ENCODE measurements at regions not wholly inside any gene's neighbourhood (a gene's known extent, or its start where the extent isn't known, plus 50 kb on each side); places are given as distances from the start of the nearest gene placed in this dataset.

DNA sequence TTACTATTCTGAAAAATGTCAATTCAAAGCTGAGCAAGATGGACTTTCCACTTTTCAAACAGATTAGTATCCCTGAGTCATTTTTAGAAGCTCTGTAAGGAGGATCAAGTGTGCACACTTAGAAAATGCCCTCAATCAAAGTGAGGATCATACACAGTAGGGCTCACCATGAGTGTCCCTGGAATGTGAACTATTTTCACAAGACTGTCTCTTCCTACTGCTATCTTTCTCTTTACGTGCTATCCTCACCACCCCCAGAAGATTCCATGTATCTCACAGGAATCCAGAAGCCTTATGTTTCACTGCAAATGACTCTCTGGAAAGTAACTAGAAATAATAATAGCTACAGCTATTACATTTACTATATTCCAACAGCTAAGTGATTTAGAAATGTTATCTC lies 349.9 kb upstream of the TGFBR2 start:
- TF ChIP-seq, protein P1, sequence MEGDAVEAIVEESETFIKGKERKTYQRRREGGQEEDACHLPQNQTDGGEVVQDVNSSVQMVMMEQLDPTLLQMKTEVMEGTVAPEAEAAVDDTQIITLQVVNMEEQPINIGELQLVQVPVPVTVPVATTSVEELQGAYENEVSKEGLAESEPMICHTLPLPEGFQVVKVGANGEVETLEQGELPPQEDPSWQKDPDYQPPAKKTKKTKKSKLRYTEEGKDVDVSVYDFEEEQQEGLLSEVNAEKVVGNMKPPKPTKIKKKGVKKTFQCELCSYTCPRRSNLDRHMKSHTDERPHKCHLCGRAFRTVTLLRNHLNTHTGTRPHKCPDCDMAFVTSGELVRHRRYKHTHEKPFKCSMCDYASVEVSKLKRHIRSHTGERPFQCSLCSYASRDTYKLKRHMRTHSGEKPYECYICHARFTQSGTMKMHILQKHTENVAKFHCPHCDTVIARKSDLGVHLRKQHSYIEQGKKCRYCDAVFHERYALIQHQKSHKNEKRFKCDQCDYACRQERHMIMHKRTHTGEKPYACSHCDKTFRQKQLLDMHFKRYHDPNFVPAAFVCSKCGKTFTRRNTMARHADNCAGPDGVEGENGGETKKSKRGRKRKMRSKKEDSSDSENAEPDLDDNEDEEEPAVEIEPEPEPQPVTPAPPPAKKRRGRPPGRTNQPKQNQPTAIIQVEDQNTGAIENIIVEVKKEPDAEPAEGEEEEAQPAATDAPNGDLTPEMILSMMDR (conservative IDR thresholded peaks at IDR 0.05; ENCODE audit: low read length), result no peak
- no peak for TF ChIP-seq EZH2phosphoT487 (IDR thresholded peaks at IDR 0.05; ENCODE audit: borderline replicate concordance)
